Ascending aorta (tissue), 2 donors: ENCODE measurements at regions not wholly inside any gene's neighbourhood (a gene's known extent, or its start where the extent isn't known, plus 50 kb on each side); places are given as distances from the start of the nearest gene placed in this dataset.

Source experiments
- DNase-seq, 2 donors: peaks; one replicate each; pipeline ENCODE4 v3.0.0-alpha.2; 2019; ENCODE audit warnings: low spot score in 2 of 2
- H3K27ac ChIP-seq, 2 donors: fragments of 200-600 bp; sonication (generic); one replicate each; pipeline ENCODE4 v1.5.1; 2016 to 2017; ENCODE audit warnings: mild to moderate bottlenecking in 1 of 2
- H3K27me3 ChIP-seq: fragments of 200-600 bp; sonication (generic); one replicate; pipeline ENCODE4 v1.5.1; 2017
- H3K36me3 ChIP-seq, 2 donors: fragments of 200-600 bp; sonication (generic); one replicate each; pipeline ENCODE4 v1.5.1; 2016
- H3K4me1 ChIP-seq, 2 donors: fragments of 200-600 bp; sonication (generic); one replicate each; pipeline ENCODE4 v1.5.1; 2016 to 2017; ENCODE audit warnings: mild to moderate bottlenecking in 1 of 2
- H3K4me3 ChIP-seq, 2 donors: fragments of 200-600 bp; sonication (generic); one replicate each; pipeline ENCODE4 v1.5.1; 2016 to 2017; ENCODE audit warnings: mild to moderate bottlenecking in 1 of 2
- H3K9me3 ChIP-seq, 2 donors: fragments of 200-600 bp; sonication (generic); one replicate each; pipeline ENCODE4 v1.5.1; 2016
- CTCF ChIP-seq, 3 experiments: fragments of 200-600 bp in 2 of 3; fragments of 450-650 bp in 1 of 3; sonication (generic) in 2 of 3; IDR thresholded peaks; one replicate each; pipeline ENCODE4 v1.5.1; 2016 to 2019; ENCODE audit warnings: antibody characterized with exemption in 3 of 3, mild to moderate bottlenecking in 1 of 3, moderate library complexity in 1 of 3
- intact Hi-C: fragments of 100-400 bp; cut with DNase I; formaldehyde crosslinking; loops from one replicate; pipeline ENCODE4 v1.15.1; 2023

GRCh38 chr10:75314570-75314969 is 78.8 kb upstream of the COMTD1 start:
- TF ChIP-seq CTCF (IDR thresholded peaks at IDR 0.05) = no peak
- Histone ChIP-seq H3K4me1 (no peaks in the 10 kb centered on the region), H3K4me3 (no peak overlapping the region), H3K27ac (no peak overlapping the region), H3K36me3 (no peaks in the 10 kb centered on the region), H3K27me3 (no peaks in the 10 kb centered on the region), H3K9me3 (peaks cover 8 to 26% of the 10 kb centered on the region in 2 donors)
- no peak for DNase-seq
- intact Hi-C loops = no loop called here

DNA sequence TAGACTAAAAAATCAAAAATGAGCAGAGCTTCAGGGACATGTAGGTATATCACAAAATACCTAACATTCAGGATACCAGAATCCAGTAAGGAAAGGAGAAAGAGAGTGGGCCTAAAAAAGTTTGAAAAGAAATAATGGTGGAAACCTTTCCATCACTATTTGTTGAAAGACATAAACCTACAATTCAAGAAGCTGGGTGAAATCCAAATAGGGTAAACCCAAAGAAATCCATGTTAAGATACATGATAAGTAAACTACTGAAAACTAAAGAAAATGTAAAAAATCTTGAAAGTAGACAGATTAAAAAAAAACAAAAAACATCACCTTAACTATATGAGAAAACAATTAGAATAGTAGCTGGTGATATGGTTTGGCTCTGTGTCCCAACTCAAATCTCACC is 76.7 kb upstream of the COMTD1 start:
- TF ChIP-seq CTCF (IDR thresholded peaks at IDR 0.05) = no peak
- no peak overlapping the region for H3K27ac ChIP-seq
- intact Hi-C loops = no loop called here
- H3K4me1 ChIP-seq = no peaks in the 10 kb centered on the region
- H3K9me3 ChIP-seq = peaks cover 12 to 19% of the 10 kb centered on the region in 2 donors
- no peaks in the 10 kb centered on the region for H3K36me3 ChIP-seq
- no peaks in the 10 kb centered on the region for H3K27me3 ChIP-seq
- no peak overlapping the region for H3K4me3 ChIP-seq
- DNase-seq = no peak

- Histone ChIP-seq H3K27ac (no peak overlapping the region), H3K9me3 (peaks cover 0 to 3% of the 10 kb centered on the region in 2 donors), H3K36me3 (no peaks in the 10 kb centered on the region), H3K27me3 (no peaks in the 10 kb centered on the region), H3K4me1 (no peaks in the 10 kb centered on the region), H3K4me3 (no peak overlapping the region)
- no peak for TF ChIP-seq CTCF (IDR thresholded peaks at IDR 0.05)
- intact Hi-C loops = no loop called here
- no peak for DNase-seq
Measured at GRCh38 chr10:75305675-75306074, 69.9 kb upstream of the COMTD1 start.

DNA sequence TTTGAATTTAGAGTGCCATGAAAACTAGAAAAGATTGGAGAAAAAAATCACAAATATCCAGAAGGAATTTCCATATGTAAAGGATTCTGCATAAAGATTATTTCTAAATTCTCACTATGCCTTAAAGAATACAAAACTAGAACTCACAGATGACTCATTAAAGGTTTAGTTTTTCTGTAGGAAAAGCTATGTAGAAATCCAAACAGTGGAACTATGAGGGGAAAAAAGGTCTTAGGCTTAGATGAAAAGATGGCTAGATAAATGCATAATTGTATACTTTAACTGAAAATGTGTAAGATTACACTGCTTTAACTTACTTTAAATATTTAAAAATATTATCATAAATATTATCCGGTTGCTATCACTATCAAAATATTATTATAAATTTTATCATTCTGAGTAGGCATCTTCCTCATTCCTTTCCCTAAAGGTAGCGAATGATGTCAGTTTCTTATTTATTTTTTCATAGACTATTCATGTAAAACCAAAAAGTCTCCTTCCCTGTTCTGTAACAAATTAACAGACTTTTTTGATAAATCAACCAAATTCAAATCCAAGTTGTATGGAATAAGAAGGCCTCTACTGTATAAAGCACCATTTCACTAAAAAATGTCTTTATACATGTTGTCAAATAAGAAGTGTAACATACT is 69.1 kb upstream of the COMTD1 start:
- intact Hi-C loops = no loop called here
- no peak overlapping the region for H3K27ac ChIP-seq
- TF ChIP-seq CTCF (IDR thresholded peaks at IDR 0.05) = no peak
- H3K4me1 ChIP-seq = no peaks in the 10 kb centered on the region
- no peaks in the 10 kb centered on the region for H3K36me3 ChIP-seq
- no peak for DNase-seq
- H3K9me3 ChIP-seq = peaks cover 1 to 3% of the 10 kb centered on the region in 2 donors
- H3K4me3 ChIP-seq = no peak overlapping the region
- no peaks in the 10 kb centered on the region for H3K27me3 ChIP-seq

DNA sequence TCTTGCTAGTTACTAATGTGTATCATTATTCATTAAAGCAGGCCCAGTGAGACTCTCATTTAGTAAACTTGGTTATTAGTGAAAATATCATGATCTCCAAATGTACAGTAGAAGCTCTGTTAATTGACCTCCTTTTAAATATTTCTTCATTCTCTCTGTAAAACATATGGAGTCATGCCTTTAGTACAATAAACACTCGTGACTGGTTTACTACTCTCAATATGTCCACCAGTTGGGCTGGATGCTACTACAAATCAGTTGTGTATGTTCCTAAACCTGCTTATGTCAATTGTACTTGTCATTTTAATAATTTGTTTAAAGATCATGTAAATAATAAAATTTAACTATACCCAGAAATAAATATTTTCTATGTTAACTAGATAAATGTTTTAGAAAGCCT is 68.6 kb upstream of the COMTD1 start:
- no peak overlapping the region for H3K27ac ChIP-seq
- intact Hi-C loops = no loop called here
- no peak overlapping the region for H3K4me3 ChIP-seq
- DNase-seq = no peak
- H3K36me3 ChIP-seq = no peaks in the 10 kb centered on the region
- H3K9me3 ChIP-seq = peaks cover 3 to 7% of the 10 kb centered on the region in 2 donors
- no peaks in the 10 kb centered on the region for H3K4me1 ChIP-seq
- H3K27me3 ChIP-seq = no peaks in the 10 kb centered on the region
- TF ChIP-seq CTCF (IDR thresholded peaks at IDR 0.05) = no peak
